CD4-positive, alpha-beta T cell (primary cell): ENCODE measurements at regions not wholly inside any gene's neighbourhood (a gene's known extent, or its start where the extent isn't known, plus 50 kb on each side); places are given as distances from the start of the nearest gene placed in this dataset.

Experiments used
- ATAC-seq: fragments of 200-7000 bp; cut with Tn5 transposase; one replicate; pipeline ENCODE4 v1.10.0; 2022; ENCODE audit warnings: mild to moderate bottlenecking; ENCODE audit not compliant: poor library complexity
- CTCF ChIA-PET: fragments of 350-600 bp; sonication (Branson Sonifier 250); formaldehyde crosslinking; loops from one replicate; lab custom pipeline; 2021; ENCODE audit warnings: antibody characterized with exemption, inconsistent platforms; lab: Charles Lee
- POLR2A ChIA-PET: fragments of 350-600 bp; sonication (Branson Sonifier 250); formaldehyde crosslinking; loops from one replicate; lab custom pipeline; 2021; ENCODE audit warnings: antibody characterized with exemption, inconsistent platforms; lab: Charles Lee
- DNase-seq, 14 experiments: peaks; one replicate each; pipeline ENCODE4 v3.0.0-alpha.2; 2013 to 2020; ENCODE audit warnings: mixed read lengths in 2 of 14
- H3K27ac ChIP-seq, 2 donors: one replicate each; pipeline versions ENCODE4 v1.5.1 to v1.7.0; 2013; ENCODE audit warnings: low read length in 2 of 2, low read depth in 1 of 2, mild to moderate bottlenecking in 1 of 2
- H3K27me3 ChIP-seq, 2 experiments: 1 replicate in 1 of 2; 2 replicates in 1 of 2; pipeline versions ENCODE4 v1.6.1 to v1.7.0; 2013; ENCODE audit warnings: low read length in 2 of 2, control low read depth in 1 of 2, mild to moderate bottlenecking in 1 of 2, moderate library complexity in 1 of 2; ENCODE audit not compliant: insufficient read depth in 2 of 2, control insufficient read depth in 1 of 2
- H3K36me3 ChIP-seq: one replicate; pipeline ENCODE4 v1.6.1; 2013; ENCODE audit warnings: low read length, control low read depth; ENCODE audit not compliant: insufficient read depth
- H3K4me1 ChIP-seq: one replicate; pipeline ENCODE4 v1.6.1; 2013; ENCODE audit warnings: low read length, control low read depth; ENCODE audit not compliant: insufficient read depth
- H3K4me3 ChIP-seq: one replicate; pipeline ENCODE4 v1.5.1; 2013; ENCODE audit warnings: mild to moderate bottlenecking, low read length, moderate library complexity
- H3K9me3 ChIP-seq, 2 experiments: 1 replicate in 1 of 2; 2 replicates in 1 of 2; pipeline versions ENCODE4 v1.6.1 to v1.7.0; 2013; ENCODE audit warnings: low read length in 2 of 2, mild to moderate bottlenecking in 2 of 2, control low read depth in 1 of 2, moderate library complexity in 1 of 2; ENCODE audit not compliant: control insufficient read depth in 1 of 2, insufficient read depth in 1 of 2
- H3K27ac Mint-ChIP-seq: one replicate; pipeline ENCODE4 v1.8.0; 2020; ENCODE audit warnings: mixed read lengths
- H3K27me3 Mint-ChIP-seq: one replicate; pipeline ENCODE4 v1.8.0; 2021; ENCODE audit warnings: mixed read lengths
- H3K36me3 Mint-ChIP-seq: one replicate; pipeline ENCODE4 v1.8.0; 2021; ENCODE audit warnings: low read depth, mixed read lengths
- H3K4me1 Mint-ChIP-seq: one replicate; pipeline ENCODE4 v1.8.0; 2021; ENCODE audit warnings: low read depth, mixed read lengths
- H3K4me3 Mint-ChIP-seq: one replicate; pipeline ENCODE4 v1.8.0; 2020; ENCODE audit warnings: mild to moderate bottlenecking, mixed read lengths
- H3K9me3 Mint-ChIP-seq: one replicate; pipeline ENCODE4 v1.8.0; 2020; ENCODE audit warnings: mixed read lengths
- CTCF ChIP-seq: fragments of 200-600 bp; IDR thresholded peaks from one replicate; pipeline ENCODE4 v1.8.0; 2022; ENCODE audit warnings: antibody characterized with exemption, mild to moderate bottlenecking
- intact Hi-C, 2 experiments: fragments of 100-400 bp; cut with DNase I in 1 of 2; cut with micrococcal nuclease in 1 of 2; formaldehyde crosslinking; loops; one replicate each; pipeline versions ENCODE4 v1.15.1 to v1.9.0; 2023 to 2025; cut with DNase I, micrococcal nuclease

DNA sequence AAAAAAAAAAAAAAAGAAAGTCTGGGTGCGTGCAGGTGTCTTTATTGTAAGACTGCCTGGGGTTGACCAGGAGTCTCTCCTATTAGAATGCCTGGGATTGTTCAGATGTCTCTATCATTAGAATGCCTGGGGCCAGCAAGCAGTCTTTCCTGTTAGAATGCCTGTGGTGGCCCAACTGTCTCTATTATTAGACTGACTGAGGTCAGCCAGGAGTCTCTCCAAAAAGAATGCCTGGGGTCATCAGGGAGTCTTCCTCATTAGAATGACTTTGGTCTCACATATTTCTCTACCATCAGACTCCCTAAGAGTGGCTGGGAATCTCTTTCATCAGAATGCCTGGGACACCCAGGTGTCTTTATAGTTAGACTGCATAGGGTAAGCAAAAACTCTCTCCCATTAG lies 1577.5 kb downstream of the UQCRFS1 start:
- ChIA-PET CTCF (no interaction called here), POLR2A (no interaction called here)
- H3K4me1 Mint-ChIP-seq: no peaks in the 10 kb centered on the region
- H3K27me3 Mint-ChIP-seq: no peaks in the 10 kb centered on the region
- H3K9me3 Mint-ChIP-seq: peaks cover 12% of the 10 kb centered on the region
- intact Hi-C loops: no loop called here
- no peak overlapping the region for H3K27ac Mint-ChIP-seq
- DNase-seq (no peak), ATAC-seq (no peak)
- H3K4me3 Mint-ChIP-seq: no peak overlapping the region
- no peak overlapping the region for H3K27ac ChIP-seq
- no peaks in the 10 kb centered on the region for H3K27me3 ChIP-seq
- no peaks in the 10 kb centered on the region for H3K4me1 ChIP-seq
- no peaks in the 10 kb centered on the region for H3K36me3 ChIP-seq
- H3K4me3 ChIP-seq: no peak overlapping the region
- H3K9me3 ChIP-seq: peaks cover 7 to 53% of the 10 kb centered on the region in 2 experiments
- no peaks in the 10 kb centered on the region for H3K36me3 Mint-ChIP-seq
- TF ChIP-seq CTCF: no peak

DNA sequence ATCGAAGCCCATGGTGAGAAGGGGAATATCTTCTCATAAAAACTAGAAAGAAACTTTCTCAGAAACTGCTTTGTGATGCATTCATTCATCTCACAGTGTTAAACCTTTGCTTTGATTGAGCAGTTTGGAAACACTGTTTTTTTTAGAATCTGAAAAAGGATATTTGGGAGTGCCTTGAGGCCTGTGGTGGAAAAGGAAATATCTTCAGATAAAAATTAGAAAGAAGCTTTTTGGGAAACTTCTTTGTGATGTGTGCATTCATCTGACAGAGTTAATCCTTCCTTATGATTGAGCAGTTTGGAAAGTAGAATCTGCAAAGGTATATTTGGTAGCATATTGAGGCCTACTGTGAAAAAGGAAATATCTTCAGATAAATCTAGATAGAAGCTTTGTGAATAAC lies 1594.9 kb downstream of the UQCRFS1 start:
- H3K4me3 ChIP-seq: no peak overlapping the region
- no peak for TF ChIP-seq CTCF
- ChIA-PET CTCF (no interaction called here), POLR2A (no interaction called here)
- no peaks in the 10 kb centered on the region for H3K27me3 ChIP-seq
- H3K27ac ChIP-seq: no peak overlapping the region
- Mint-ChIP-seq H3K27me3 (no peaks in the 10 kb centered on the region), H3K9me3 (peaks cover 10% of the 10 kb centered on the region), H3K4me1 (no peaks in the 10 kb centered on the region), H3K27ac (no peak overlapping the region), H3K4me3 (no peak overlapping the region), H3K36me3 (peaks cover 47% of the 10 kb centered on the region)
- H3K36me3 ChIP-seq: no peaks in the 10 kb centered on the region
- DNase-seq: no peak
- no peak for ATAC-seq
- peaks cover 7 to 84% of the 10 kb centered on the region in 2 experiments for H3K9me3 ChIP-seq
- intact Hi-C loops: no loop called here
- no peaks in the 10 kb centered on the region for H3K4me1 ChIP-seq

DNA sequence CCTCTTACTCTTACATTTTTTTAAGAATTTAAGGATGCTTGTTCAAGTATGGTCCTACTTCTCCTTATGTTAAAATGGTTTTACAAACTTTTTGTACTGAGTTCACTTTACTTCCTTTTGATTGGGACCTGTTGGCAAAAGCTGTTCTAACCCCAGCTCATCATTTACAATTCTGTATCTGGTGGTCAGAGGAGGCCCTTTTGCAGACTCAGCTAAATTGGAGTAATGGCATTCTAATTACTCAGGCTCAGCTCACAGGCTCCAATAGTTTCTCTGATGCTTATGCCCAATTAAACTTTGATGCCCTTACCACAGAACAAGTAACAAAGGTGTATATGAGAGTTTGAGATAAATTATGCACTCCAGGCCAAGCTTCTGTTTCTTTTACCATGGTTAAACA lies 1632.0 kb downstream of the UQCRFS1 start:
- POLR2A ChIA-PET: no interaction called here
- Histone ChIP-seq H3K36me3 (no peaks in the 10 kb centered on the region), H3K4me3 (no peak overlapping the region), H3K9me3 (peaks cover 0 to 56% of the 10 kb centered on the region in 2 experiments), H3K27me3 (no peaks in the 10 kb centered on the region), H3K27ac (no peak overlapping the region), H3K4me1 (no peaks in the 10 kb centered on the region)
- CTCF ChIA-PET: no interaction called here
- Mint-ChIP-seq H3K4me3 (no peak overlapping the region), H3K9me3 (peaks cover 22% of the 10 kb centered on the region), H3K27me3 (no peaks in the 10 kb centered on the region), H3K27ac (no peak overlapping the region), H3K36me3 (peaks cover 7% of the 10 kb centered on the region), H3K4me1 (no peaks in the 10 kb centered on the region)
- intact Hi-C loops: no loop called here
- TF ChIP-seq CTCF: no peak
- no peak for ATAC-seq
- no peak for DNase-seq
